ENCODE measurements at regions not wholly inside any gene's neighbourhood (a gene's known extent, or its start where the extent isn't known, plus 50 kb on each side); places are given as distances from the start of the nearest gene placed in this dataset.
"Not testable (repeated sequence)": the region's sequence is repeated elsewhere in the genome, so short reads cannot be mapped to it uniquely, and the experiment has no call there.

GRCh38 chr2:120538691-120539423 is 192.9 kb downstream of the INHBB start:
- intact Hi-C loops (cut with DNase I, micrococcal nuclease): no loop called here
- DNase-seq: no peak
- ATAC-seq: no peak

DNA sequence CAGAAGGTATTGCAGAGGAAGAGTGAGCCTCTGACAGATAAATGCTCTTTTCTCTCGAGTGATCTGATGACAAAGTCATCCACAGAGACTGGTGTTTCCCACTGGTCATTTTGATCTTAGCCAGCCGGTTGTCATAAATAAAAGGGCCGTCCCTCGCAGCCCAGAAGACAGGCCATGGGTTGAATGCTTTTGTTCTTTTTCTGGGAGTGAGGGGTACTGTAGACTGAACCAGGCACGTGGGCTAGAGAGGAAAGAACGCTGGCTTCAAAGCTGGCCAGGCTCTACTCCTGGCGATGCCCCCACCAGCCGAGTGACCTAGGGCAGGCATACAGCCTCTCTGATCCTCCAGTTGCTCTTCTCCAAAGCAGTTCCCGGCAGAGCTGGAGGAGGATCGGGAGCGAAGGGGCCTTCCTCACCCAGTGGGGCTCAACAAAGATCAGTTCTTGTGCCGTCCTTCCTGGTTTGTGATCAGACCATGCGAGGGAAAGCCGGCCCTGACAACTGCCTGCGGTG is 193.5 kb downstream of the INHBB start:
- ATAC-seq (no peak), DNase-seq (no peak)
- intact Hi-C loops (cut with DNase I, micrococcal nuclease): no loop called here

DNA sequence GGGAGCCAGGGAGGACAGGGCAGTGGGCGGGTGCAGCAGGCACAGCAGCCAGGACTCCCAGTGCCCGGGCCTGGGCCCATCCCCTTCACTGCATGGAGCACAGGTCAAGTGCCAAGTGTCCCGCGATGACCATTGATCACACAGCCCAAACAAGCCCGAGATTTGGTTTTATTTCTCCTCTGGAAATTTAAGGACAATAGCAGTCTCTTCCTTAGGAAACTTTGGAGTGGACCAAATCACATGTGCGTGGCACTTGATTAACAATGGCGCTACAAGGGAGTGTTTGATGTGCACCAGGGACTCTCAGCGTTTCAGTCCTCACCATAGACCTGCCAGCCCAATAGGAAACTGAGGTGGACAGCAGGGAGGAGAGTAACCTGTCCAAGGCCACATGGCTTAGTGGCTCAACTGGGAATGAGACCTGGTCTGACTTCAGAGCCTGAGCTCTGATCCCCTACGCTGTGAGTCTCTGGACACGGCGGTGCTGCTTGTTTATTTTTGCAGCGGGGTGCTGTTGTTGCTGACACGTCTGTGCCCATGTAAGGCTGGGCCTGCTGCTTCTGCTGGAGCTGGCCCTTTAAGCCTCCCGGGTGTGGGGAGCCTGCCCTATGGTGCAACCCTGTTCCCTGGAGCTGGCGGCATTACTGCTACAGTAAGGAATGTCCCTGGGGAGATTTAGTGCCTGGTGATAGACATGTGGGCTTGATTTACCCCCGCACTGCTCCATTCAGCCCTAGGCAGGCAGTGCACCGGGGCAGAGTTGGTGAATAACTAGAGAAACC is 194.2 kb downstream of the INHBB start:
- DNase-seq (no peak), ATAC-seq (no peak)

GRCh38 chr2:120540719-120541552 is 194.7 kb upstream of the GLI2 start:
- ATAC-seq: no peak
- DNase-seq: no peak
- intact Hi-C loops (cut with DNase I, micrococcal nuclease): no loop called here

More for the DNA sequence above, 194.2 kb downstream of the INHBB start:
- intact Hi-C loops (cut with DNase I, micrococcal nuclease): no loop called here

GRCh38 chr2:120541553-120541932 is 194.1 kb upstream of the GLI2 start:
- DNase-seq (no peak), ATAC-seq (no peak)

DNA sequence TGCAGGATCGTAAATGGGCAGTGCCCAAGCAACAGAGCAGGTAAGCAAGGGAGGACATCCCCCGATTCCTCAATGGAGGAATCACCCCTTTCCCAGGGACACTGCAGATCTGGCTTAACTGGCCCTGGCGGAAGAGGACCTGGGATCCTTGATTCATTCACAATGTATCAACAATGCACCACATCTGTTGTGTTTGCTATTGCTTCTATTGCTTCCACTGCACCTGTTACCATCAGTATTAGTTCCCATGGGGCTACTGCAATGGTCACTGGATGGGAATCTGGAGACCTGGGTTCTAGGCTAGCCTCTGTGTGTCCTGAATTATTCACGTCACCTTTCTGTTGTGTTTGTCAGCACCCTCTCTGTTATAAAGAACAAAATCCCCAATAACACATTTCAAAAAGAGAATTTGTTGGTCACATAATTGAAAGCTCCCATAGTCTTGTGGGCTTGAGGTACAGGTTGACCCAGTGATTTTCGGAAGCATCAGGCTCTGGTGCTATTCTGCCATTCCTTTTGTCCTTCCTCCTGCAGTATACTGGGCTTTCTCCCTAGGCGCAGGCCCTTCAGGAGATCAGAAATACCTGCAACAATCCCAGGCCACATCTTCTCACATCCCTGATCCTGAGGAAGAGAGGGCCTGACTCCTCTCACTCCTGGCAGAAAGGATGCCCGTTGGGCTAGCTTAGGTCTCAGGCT is 193.5 kb upstream of the GLI2 start:
- intact Hi-C loops (cut with DNase I, micrococcal nuclease): no loop called here
- DNase-seq (no peak), ATAC-seq (no peak)

More at GRCh38 chr2:120541553-120541932, 194.1 kb upstream of the GLI2 start:
- intact Hi-C loops (cut with DNase I, micrococcal nuclease): no loop called here

GRCh38 chr2:120542911-120543527 is 192.6 kb upstream of the GLI2 start:
- ATAC-seq: no peak
- no peak for DNase-seq
- intact Hi-C loops (cut with DNase I, micrococcal nuclease): no loop called here

DNA sequence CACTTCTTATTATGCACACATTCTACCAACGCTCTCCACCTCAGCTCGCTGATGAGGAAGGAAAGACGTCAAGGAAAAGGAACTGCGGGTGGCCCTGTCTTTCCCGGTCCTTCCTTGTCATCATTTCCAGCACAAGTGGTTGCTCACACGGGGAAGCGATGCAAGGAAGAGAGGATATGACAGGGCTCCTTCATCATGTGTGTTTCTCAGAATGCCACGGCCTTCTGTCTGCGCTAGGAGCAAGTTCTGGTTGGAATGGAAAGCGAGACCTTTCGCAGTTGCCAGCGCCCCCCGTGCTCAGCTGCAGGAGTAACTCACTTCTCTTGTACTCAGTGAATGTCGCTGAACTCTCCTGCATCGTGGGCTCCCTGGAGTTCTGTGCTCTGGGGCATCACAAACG is 191.8 kb upstream of the GLI2 start:
- ATAC-seq: no peak
- intact Hi-C loops (cut with DNase I, micrococcal nuclease): no loop called here

GRCh38 chr2:120544522-120544921 is 191.1 kb upstream of the GLI2 start:
- DNase-seq (no peak), ATAC-seq (no peak)
- intact Hi-C loops (cut with DNase I, micrococcal nuclease): no loop called here

More for the DNA sequence above, 191.8 kb upstream of the GLI2 start:
- no peak for DNase-seq

DNA sequence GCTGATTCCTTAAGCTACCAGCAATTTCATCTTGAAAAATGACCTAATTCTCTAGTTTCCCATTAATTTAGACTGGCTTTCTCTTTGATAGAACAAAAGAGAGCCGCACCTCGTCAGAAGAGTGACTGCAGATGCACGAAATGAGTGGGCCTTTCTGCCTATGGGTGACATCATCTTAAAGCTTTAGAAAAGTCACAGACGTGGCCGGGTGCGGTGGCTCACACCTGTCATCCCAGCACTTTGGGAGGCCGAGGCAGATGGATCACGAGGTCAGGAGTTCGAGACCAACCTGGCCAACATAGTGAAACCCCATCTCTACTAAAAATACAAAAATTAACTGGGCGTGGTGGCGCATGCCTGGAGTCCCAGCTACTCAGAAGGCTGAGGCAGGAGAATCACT is 190.7 kb upstream of the GLI2 start:
- intact Hi-C loops (cut with DNase I, micrococcal nuclease); DNase-seq; ATAC-seq: not testable (repeated sequence)

GRCh38 chr2:120545521-120546047 is 190.1 kb upstream of the GLI2 start:
- ATAC-seq: no peak
- intact Hi-C loops (cut with DNase I, micrococcal nuclease): no loop called here
- DNase-seq: no peak

DNA sequence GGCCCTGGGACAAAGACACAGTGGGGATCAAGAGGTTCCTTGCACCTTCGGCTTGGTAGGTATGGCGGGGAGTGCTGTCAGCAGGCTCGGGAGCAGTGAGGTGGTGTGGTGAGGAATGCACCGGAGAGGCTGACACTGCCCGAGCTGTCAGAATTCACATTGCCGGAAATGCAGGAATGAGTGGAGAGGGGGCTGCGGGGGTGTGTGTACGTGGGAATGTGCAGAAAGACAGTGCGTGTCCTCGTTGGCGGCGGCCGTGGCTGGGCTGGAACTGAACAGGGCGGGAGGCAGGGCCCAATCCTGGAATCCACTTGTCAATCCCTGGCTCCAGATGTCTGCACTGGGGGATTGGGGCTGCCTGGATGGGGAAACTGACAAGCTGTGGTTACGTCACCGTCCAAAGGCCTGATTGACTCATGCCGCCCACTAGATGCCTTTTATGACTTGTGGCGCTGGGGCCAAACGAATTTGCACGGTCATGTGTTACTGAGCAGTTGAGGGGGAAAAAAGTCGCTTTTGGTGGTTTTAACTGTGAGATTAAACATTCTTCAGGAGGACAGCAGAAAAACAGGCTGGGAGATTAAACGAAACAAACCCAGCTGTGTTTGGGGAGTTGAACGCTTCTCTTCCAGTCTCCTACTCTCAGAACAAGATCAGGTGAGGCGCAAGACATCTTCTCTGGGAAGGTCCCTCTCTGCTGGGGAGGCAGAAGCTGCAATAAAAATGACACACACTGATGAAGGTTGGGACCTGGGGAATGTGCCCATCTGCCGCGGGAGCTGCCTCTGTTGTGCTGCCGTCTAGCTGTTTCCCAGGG is 189.4 kb upstream of the GLI2 start:
- peak; percentile 25 to 43 for DNase-seq
- intact Hi-C loops (cut with DNase I, micrococcal nuclease): no loop called here
- no peak for ATAC-seq

GRCh38 chr2:120546865-120547390 is 188.7 kb upstream of the GLI2 start:
- DNase-seq (no peak), ATAC-seq (no peak)
- intact Hi-C loops (cut with DNase I, micrococcal nuclease): no loop called here

GRCh38 chr2:120547662-120548061 is 188.0 kb upstream of the GLI2 start:
- DNase-seq: no peak
- intact Hi-C loops (cut with DNase I, micrococcal nuclease): no loop called here
- ATAC-seq: no peak

DNA sequence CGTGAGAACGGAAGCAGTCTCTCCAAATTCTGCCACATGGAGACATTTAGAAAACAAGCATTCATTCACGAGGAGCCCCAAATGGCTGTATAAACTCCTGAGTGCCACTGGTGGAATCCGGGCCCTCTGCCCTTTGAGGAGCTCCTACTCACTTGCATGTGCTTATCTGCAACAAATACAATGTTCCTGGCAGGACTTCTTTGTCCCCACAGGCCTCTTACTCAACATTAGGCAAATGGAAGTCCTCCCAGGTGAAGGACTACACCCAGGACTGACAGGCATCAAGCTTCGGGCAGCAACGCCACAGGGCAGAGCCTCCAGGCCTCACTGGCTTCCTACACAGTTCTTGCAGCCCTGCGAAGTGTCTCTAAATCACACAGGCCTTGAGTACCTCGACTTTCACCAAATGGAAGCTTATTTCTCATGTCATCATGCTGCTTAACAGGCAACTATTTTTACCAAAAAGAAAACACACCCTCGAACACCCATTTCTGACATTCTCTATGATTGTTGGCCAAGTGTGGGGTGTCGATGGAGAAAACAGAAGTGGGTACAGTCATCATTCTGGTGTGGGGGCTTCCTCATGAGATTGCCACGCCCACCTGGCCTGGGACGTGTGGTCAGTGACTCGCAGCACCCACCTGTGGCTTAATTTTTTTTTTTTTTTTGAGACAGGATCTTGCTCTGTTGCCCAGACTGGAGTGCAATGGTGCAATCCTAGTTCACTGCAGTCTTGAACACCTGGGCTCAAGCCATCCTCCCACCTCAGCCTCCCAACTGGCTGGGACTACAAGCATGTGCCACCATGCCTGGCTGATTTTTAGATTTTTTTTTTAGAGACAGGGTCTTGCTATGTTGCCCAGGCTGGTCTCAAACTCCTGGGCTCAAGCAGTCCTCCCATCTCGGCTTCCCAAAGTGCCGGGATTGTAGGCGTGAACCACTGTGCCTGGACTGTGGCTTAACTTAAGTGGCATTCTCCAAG is 186.8 kb upstream of the GLI2 start:
- DNase-seq: no peak
- no peak for ATAC-seq
- intact Hi-C loops (cut with DNase I, micrococcal nuclease): no loop called here

- no peak for DNase-seq
- intact Hi-C loops (cut with DNase I, micrococcal nuclease): no loop called here
- ATAC-seq: no peak
Observed at GRCh38 chr2:120549841-120550240, 185.8 kb upstream of the GLI2 start.
